Astrocyte (in vitro differentiated cells and primary cell): ENCODE measurements at regions not wholly inside any gene's neighbourhood (a gene's known extent, or its start where the extent isn't known, plus 50 kb on each side); places are given as distances from the start of the nearest gene placed in this dataset.

Experiments
- CTCF ChIP-seq: IDR thresholded peaks from 2 replicates; pipeline ENCODE4 v1.5.1; 2011; ENCODE audit warnings: low read depth, mild to moderate bottlenecking, inconsistent platforms, low read length, moderate library complexity; ENCODE audit not compliant: insufficient read depth
- EZH2 ChIP-seq: IDR thresholded peaks from 2 replicates; pipeline ENCODE4 v1.6.1; 2012; ENCODE audit warnings: mild to moderate bottlenecking, low read length, inconsistent platforms; ENCODE audit not compliant: insufficient read depth

DNA sequence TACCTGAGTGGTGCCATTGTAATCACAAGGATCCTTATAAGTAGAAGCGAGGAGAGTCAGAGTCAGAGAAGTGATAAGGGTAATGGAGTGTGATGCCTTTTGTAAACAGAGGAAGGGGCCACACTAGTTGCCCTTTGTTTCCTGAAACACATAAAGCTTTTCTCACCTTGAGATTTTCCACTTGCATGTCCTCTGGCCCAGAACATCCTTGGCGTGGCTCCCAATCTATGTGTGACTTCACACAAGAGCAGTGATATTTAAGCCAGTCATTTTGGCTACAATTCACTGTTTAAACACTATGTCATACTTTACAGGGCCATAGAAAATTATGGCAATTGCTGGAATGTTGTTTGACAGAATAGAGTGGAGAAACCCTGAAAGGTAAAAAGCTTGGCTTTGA is 121.2 kb upstream of the BTN3A2 start:
- TF ChIP-seq CTCF (no peak), EZH2 (no peak)
